DND-41 (cell line): ENCODE measurements at regions not wholly inside any gene's neighbourhood (a gene's known extent, or its start where the extent isn't known, plus 50 kb on each side); places are given as distances from the start of the nearest gene placed in this dataset.

ENCODE experiments used
- ATAC-seq: fragments of 200-7000 bp; cut with Tn5 transposase; 3 replicates; pipeline ENCODE4 v1.9.1; 2021; ENCODE audit warnings: low read depth; ENCODE audit not compliant: insufficient read depth
- DNase-seq: peaks from one replicate; pipeline ENCODE4 v3.0.0-alpha.2; 2020
- H2AFZ ChIP-seq: 2 replicates; pipeline ENCODE4 v1.6.0; 2012; ENCODE audit warnings: low read depth, low read length
- H3K27ac ChIP-seq: 2 replicates; pipeline ENCODE4 v1.5.1; 2012; ENCODE audit warnings: low read length, inconsistent platforms
- H3K27me3 ChIP-seq: fragments of 200-600 bp; sonication (generic); 2 replicates; pipeline ENCODE4 v1.6.0; 2012; ENCODE audit warnings: low read length, mild to moderate bottlenecking, inconsistent platforms; ENCODE audit not compliant: insufficient read depth, poor library complexity
- H3K36me3 ChIP-seq: 2 replicates; pipeline ENCODE4 v1.5.1; 2012; ENCODE audit warnings: low read length, inconsistent platforms; ENCODE audit not compliant: insufficient read depth
- H3K4me1 ChIP-seq: 2 replicates; pipeline ENCODE4 v1.5.1; 2012; ENCODE audit warnings: mild to moderate bottlenecking, low read length; ENCODE audit not compliant: insufficient read depth
- H3K4me2 ChIP-seq: 2 replicates; pipeline ENCODE4 v1.6.0; 2012; ENCODE audit warnings: mild to moderate bottlenecking, moderate library complexity, low read length, inconsistent platforms; ENCODE audit not compliant: insufficient read depth
- H3K4me3 ChIP-seq, 2 experiments: fragments of 200-600 bp in 1 of 2; shearing (Covaris generic) in 1 of 2; 2 replicates each; pipeline ENCODE4 v1.5.1; 2012 to 2016; ENCODE audit warnings: inconsistent platforms in 2 of 2, low read length in 2 of 2, mild to moderate bottlenecking in 2 of 2, low read depth in 1 of 2, moderate library complexity in 1 of 2
- H3K79me2 ChIP-seq: 2 replicates; pipeline ENCODE4 v1.6.0; 2012; ENCODE audit warnings: low read length, inconsistent platforms; ENCODE audit not compliant: insufficient read depth
- H3K9ac ChIP-seq: 2 replicates; pipeline ENCODE4 v1.6.0; 2012; ENCODE audit warnings: low read depth, mild to moderate bottlenecking, inconsistent platforms, low read length, moderate library complexity
- H3K9me3 ChIP-seq: 2 replicates; pipeline ENCODE4 v1.5.1; 2012; ENCODE audit warnings: low read length, moderate library complexity, mild to moderate bottlenecking, inconsistent platforms; ENCODE audit not compliant: insufficient read depth, severe bottlenecking
- H4K20me1 ChIP-seq: 2 replicates; pipeline ENCODE4 v1.6.0; 2012; ENCODE audit warnings: low read length; ENCODE audit not compliant: insufficient read depth
- CTCF ChIP-seq: IDR thresholded peaks from 2 replicates; pipeline ENCODE4 v1.5.1; 2012; ENCODE audit warnings: borderline replicate concordance, low read length, moderate library complexity, mild to moderate bottlenecking; ENCODE audit not compliant: poor library complexity, severe bottlenecking; ENCODE audit errors: extremely low read depth
- EZH2 ChIP-seq: IDR thresholded peaks from 3 replicates; pipeline ENCODE4 v1.6.1; 2012; ENCODE audit warnings: borderline replicate concordance, low read depth, mild to moderate bottlenecking, moderate library complexity, low read length, inconsistent platforms; ENCODE audit not compliant: severe bottlenecking

GRCh38 chr6:145031962-145032361 is 703.4 kb downstream of the EPM2A start:
- H4K20me1 ChIP-seq: no peaks in the 10 kb centered on the region
- DNase-seq (no peak), ATAC-seq (no peak)
- TF ChIP-seq CTCF: no peak
- TF ChIP-seq EZH2: no peak
- H3K27me3 ChIP-seq: peaks cover 11% of the 10 kb centered on the region
- no peak overlapping the region for H3K4me2 ChIP-seq
- no peaks in the 10 kb centered on the region for H3K36me3 ChIP-seq
- H3K79me2 ChIP-seq: no peaks in the 10 kb centered on the region
- H3K9ac ChIP-seq: no peak overlapping the region
- no peak overlapping the region for H3K4me3 ChIP-seq
- H3K9me3 ChIP-seq: no peaks in the 10 kb centered on the region
- H3K4me1 ChIP-seq: 0 out of 2 replicates have a peak, but pooled peaks cover 3% of the 10 kb centered on the region
- no peak overlapping the region for H3K27ac ChIP-seq
- no peak overlapping the region for H2AFZ ChIP-seq

- Histone ChIP-seq H3K4me3 (no peak overlapping the region), H3K27ac (no peak overlapping the region), H4K20me1 (no peaks in the 10 kb centered on the region), H3K9ac (no peak overlapping the region), H3K9me3 (no peaks in the 10 kb centered on the region), H3K4me1 (0 out of 2 replicates have a peak, but pooled peaks cover 3% of the 10 kb centered on the region), H3K36me3 (no peaks in the 10 kb centered on the region), H3K79me2 (no peaks in the 10 kb centered on the region), H2AFZ (no peak overlapping the region), H3K4me2 (no peak overlapping the region), H3K27me3 (peaks cover 11% of the 10 kb centered on the region)
- no peak for DNase-seq
- TF ChIP-seq CTCF (no peak), EZH2 (no peak)
- ATAC-seq: no peak
Measured at GRCh38 chr6:145032562-145033145, 702.7 kb downstream of the EPM2A start.

GRCh38 chr6:145034664-145035063 is 700.7 kb downstream of the EPM2A start:
- Histone ChIP-seq H3K9me3 (no peaks in the 10 kb centered on the region), H3K36me3 (no peaks in the 10 kb centered on the region), H2AFZ (no peak overlapping the region), H3K4me3 (no peak overlapping the region), H3K9ac (no peak overlapping the region), H3K79me2 (no peaks in the 10 kb centered on the region), H3K27ac (no peak overlapping the region), H3K4me2 (no peak overlapping the region), H4K20me1 (no peaks in the 10 kb centered on the region), H3K27me3 (peaks cover 9% of the 10 kb centered on the region), H3K4me1 (no peaks in the 10 kb centered on the region)
- TF ChIP-seq CTCF (no peak), EZH2 (no peak)
- ATAC-seq: no peak
- DNase-seq: no peak
